ENCODE measurements at regions not wholly inside any gene's neighbourhood (a gene's known extent, or its start where the extent isn't known, plus 50 kb on each side); places are given as distances from the start of the nearest gene placed in this dataset.

GRCh38 chr20:1818247-1818840 is 76.9 kb upstream of the SIRPA start:
- no peak for TF ChIP-seq CTCF (optimal IDR thresholded peaks at IDR 0.05 in 1 of 3, IDR thresholded peaks at IDR 0.05 in 1 of 3, conservative IDR thresholded peaks at IDR 0.05 in 1 of 3; ENCODE audit: extremely low read depth in 1 of 3, insufficient read depth in 2 of 3, low read length in 3 of 3)
- TF ChIP-seq EZH2 (IDR thresholded peaks at IDR 0.05; ENCODE audit: low read length) = no peak
